ENCODE measurements at regions not wholly inside any gene's neighbourhood (a gene's known extent, or its start where the extent isn't known, plus 50 kb on each side); places are given as distances from the start of the nearest gene placed in this dataset.
A peak's percentile ranks its signal among the peaks of the same experiment; 100 is the strongest.

DNA sequence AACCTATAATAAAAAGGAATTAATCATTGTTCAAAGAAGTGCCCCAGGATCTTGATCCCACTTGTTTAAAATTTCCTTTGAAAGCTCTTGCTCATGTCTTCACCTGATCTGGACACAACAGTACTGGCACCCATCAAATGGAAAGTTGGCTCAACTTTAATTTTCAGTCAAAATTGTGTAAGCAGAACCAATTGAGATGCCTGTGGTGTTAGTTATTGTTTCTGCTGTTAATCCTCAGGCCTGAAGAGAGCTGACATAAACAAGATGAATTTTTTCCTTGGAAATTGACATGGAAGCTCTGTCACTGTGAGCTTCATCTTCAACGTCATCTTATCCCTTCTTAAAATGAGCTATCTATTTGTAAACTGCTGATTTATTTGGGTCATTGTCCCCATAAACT is 88.3 kb upstream of the TNFSF4 start:
- no peak for DNase-seq (ENCODE audit: low read depth)
- H3K4me3 ChIP-seq (ENCODE audit: low read depth, low read length), result no peak overlapping the region
- TF ChIP-seq, protein P1, sequence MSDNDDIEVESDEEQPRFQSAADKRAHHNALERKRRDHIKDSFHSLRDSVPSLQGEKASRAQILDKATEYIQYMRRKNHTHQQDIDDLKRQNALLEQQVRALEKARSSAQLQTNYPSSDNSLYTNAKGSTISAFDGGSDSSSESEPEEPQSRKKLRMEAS (IDR thresholded peaks at IDR 0.05; ENCODE audit: low read depth, low read length), result no peak
- TF ChIP-seq POLR2A (IDR thresholded peaks at IDR 0.05; ENCODE audit: extremely low read depth, insufficient read length) (no peak), MYC (IDR thresholded peaks at IDR 0.05; ENCODE audit: low read depth, low read length) (no peak)
- TF ChIP-seq, protein P2, sequence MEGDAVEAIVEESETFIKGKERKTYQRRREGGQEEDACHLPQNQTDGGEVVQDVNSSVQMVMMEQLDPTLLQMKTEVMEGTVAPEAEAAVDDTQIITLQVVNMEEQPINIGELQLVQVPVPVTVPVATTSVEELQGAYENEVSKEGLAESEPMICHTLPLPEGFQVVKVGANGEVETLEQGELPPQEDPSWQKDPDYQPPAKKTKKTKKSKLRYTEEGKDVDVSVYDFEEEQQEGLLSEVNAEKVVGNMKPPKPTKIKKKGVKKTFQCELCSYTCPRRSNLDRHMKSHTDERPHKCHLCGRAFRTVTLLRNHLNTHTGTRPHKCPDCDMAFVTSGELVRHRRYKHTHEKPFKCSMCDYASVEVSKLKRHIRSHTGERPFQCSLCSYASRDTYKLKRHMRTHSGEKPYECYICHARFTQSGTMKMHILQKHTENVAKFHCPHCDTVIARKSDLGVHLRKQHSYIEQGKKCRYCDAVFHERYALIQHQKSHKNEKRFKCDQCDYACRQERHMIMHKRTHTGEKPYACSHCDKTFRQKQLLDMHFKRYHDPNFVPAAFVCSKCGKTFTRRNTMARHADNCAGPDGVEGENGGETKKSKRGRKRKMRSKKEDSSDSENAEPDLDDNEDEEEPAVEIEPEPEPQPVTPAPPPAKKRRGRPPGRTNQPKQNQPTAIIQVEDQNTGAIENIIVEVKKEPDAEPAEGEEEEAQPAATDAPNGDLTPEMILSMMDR (IDR thresholded peaks at IDR 0.05; ENCODE audit: low read depth, low read length), result no peak

DNA sequence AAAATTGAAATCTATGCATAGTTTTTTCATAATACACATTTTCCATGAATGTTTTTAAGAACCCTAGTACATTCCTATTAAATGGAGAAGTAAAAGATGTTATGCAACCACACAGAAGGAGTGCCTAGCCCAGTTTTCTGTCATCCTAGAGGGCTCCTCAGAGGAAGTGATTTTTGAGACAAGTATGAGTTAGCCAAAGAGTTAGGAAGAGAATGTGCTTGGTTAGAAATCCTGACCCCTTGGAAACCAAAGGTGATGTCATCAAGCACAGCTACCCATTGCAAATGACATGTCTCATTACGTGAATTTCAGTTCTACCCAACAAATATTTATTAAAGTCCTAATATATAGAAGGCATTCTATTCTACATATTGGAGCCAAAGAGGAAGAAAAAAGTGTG is 88.9 kb upstream of the TNFSF4 start:
- TF ChIP-seq POLR2A (IDR thresholded peaks at IDR 0.05; ENCODE audit: extremely low read depth, insufficient read length) (no peak), MYC (IDR thresholded peaks at IDR 0.05; ENCODE audit: low read depth, low read length) (no peak)
- TF ChIP-seq, protein P2 (IDR thresholded peaks at IDR 0.05; ENCODE audit: low read depth, low read length), result no peak
- TF ChIP-seq, protein P1 (IDR thresholded peaks at IDR 0.05; ENCODE audit: low read depth, low read length), result no peak
- peak; percentile 10 for DNase-seq (ENCODE audit: low read depth)
- no peak overlapping the region for H3K4me3 ChIP-seq (ENCODE audit: low read depth, low read length)

DNA sequence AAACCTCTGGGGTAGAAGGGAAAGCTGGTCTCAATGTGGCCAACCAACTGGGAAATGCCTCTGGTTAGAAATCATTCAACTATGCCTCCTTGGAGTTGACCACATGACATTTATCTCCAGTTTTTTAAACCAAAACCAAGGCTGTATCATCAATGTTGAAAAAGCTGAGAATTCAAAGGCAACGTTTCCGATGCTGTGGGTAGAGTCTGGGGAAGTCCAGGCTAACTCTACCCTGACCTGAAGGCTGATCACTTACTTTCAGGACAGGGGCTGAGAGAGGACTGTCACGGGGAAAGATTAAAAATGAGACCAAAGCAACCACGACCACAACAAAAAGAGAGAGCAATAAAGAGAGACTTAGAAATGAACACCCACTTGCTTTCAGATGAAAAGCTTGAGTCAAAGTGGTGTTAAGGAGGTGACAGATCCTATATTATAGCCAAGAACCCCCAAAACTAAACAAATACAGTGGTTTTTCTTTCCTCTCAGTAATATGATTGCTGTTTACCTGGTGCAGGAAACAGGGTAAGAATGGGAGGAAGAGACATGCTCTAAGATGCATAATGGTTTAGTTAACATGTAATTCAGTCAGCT is 90.8 kb upstream of the TNFSF4 start:
- TF ChIP-seq, protein P1 (IDR thresholded peaks at IDR 0.05; ENCODE audit: low read depth, low read length), result no peak
- no peak for TF ChIP-seq POLR2A (IDR thresholded peaks at IDR 0.05; ENCODE audit: extremely low read depth, insufficient read length)
- no peak overlapping the region for H3K4me3 ChIP-seq (ENCODE audit: low read depth, low read length)
- DNase-seq (ENCODE audit: low read depth), result no peak

DNA sequence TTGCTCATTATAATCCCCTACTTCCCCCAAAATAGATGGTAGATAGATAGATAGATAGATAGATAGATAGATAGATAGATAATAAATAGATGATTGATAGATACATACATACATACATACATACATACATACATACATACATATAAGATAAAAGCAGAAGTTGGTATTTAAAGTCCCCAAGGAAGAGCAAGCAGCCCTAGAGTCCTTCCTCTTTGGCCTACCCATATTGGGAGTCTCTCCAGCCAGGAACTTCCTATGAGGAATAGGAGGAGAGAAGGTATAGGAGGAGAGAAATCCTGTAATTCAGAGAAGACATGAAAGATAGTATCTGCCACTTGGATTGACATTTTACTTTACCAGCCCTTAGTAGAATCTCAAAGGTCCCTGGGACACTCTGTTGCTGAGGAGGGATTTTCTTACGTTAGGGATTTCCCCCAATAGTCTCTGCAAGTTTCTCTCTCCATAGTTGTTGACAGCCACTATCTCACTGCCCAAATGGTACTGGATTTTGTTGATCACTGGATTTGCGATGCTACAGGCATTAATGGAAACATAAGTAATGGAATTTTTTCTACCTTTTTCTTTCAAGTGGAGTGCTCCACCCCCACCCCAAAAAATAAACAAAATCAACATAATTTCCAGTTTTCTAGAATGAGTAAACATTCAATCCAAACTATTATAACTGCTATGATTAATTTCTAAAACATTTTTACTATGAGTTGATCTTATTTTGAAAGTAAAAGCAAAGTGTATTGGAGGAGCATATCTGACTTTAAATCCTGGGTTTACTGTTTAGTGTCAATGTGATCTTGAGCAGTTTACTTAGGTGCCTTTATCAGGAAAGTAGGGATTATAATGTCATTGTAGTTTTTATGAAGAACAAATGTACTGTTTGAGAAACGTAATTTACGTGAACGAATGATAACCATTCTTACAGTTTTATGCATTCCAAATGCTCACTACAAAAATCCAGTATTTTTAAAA is 93.2 kb upstream of the TNFSF4 start:
- TF ChIP-seq, protein P2 (IDR thresholded peaks at IDR 0.05; ENCODE audit: low read depth, low read length), result no peak
- TF ChIP-seq, protein P1 (IDR thresholded peaks at IDR 0.05; ENCODE audit: low read depth, low read length), result no peak
- no peak for TF ChIP-seq POLR2A (IDR thresholded peaks at IDR 0.05; ENCODE audit: extremely low read depth, insufficient read length)
- TF ChIP-seq MYC (IDR thresholded peaks at IDR 0.05; ENCODE audit: low read depth, low read length), result no peak
- DNase-seq (ENCODE audit: low read depth), result no peak
- H3K4me3 ChIP-seq (ENCODE audit: low read depth, low read length), result no peak overlapping the region

DNA sequence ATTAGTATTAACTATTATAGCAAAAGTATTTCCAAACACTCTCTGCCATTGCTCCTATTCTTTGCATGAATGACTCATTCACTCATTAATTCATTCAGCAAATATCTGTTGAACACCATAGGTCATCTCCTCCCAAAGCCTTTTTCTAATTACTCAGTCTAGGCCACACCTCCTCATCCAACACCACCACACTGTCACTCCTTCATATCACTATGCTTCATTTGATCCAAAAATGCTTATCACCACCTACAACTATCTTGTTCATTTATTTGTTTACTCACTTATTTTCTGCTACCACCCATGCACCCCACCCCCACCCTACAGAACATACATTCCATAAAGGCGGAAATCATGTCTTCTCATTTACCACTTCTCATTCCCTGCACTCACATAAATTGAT is 94.4 kb upstream of the TNFSF4 start:
- no peak for TF ChIP-seq MYC (IDR thresholded peaks at IDR 0.05; ENCODE audit: low read depth, low read length)
- TF ChIP-seq, protein P2 (IDR thresholded peaks at IDR 0.05; ENCODE audit: low read depth, low read length), result no peak
- no peak for TF ChIP-seq POLR2A (IDR thresholded peaks at IDR 0.05; ENCODE audit: extremely low read depth, insufficient read length)
- no peak overlapping the region for H3K4me3 ChIP-seq (ENCODE audit: low read depth, low read length)
- DNase-seq (ENCODE audit: low read depth), result no peak

DNA sequence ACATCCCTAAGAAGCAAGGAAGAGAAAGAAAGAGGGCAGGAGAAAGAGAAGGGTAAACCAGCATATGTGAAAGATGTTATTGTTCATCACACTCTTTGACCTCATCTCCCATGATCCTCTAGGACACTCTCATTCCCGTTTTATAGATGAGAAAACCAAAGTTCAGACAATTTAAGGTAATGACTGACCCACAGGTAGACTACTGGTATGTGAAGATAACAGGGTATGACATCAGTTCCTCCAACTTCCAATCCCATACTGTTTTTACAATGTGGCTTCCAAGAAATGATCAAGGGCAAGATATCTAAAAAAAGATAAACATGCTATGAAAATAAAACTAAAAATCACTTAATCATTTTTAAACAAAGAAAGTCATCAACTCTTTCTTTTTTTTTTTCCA is 95.2 kb upstream of the TNFSF4 start:
- TF ChIP-seq, protein P1 (IDR thresholded peaks at IDR 0.05; ENCODE audit: low read depth, low read length), result no peak
- TF ChIP-seq POLR2A (IDR thresholded peaks at IDR 0.05; ENCODE audit: extremely low read depth, insufficient read length) (no peak), MYC (IDR thresholded peaks at IDR 0.05; ENCODE audit: low read depth, low read length) (no peak)
- TF ChIP-seq, protein P2 (IDR thresholded peaks at IDR 0.05; ENCODE audit: low read depth, low read length), result no peak
- DNase-seq (ENCODE audit: low read depth), result no peak
- H3K4me3 ChIP-seq (ENCODE audit: low read depth, low read length), result no peak overlapping the region

Measured in NB4 (cell line).